ENCODE measurements at regions not wholly inside any gene's neighbourhood (a gene's known extent, or its start where the extent isn't known, plus 50 kb on each side); places are given as distances from the start of the nearest gene placed in this dataset.
A peak's percentile ranks its signal among the peaks of the same experiment; 100 is the strongest.

- TF ChIP-seq USF1 (IDR thresholded peaks at IDR 0.05; ENCODE audit: borderline replicate concordance, low read depth) (no peak), RCOR1 (IDR thresholded peaks at IDR 0.05; ENCODE audit: low read length) (no peak)
Measured at GRCh38 chr2:128423788-128424165, 105.1 kb upstream of the HS6ST1 start (continued).

GRCh38 chr2:128424406-128425171 lies 105.9 kb upstream of the HS6ST1 start:
- no peak overlapping the region for H3K4me3 ChIP-seq (ENCODE audit: low read depth in 2 of 2, low read length in 1 of 2)
- no peak overlapping the region for H3K4me2 ChIP-seq
- ChIA-PET POLR2A (interaction anchor here (0.7 to 1.3 kb wide), 2 partner anchors 11 to 25 kb away, joined by 3 read pairs; no protein-coding TSS in a partner anchor), CTCF (interaction anchor here (0.7 to 1.6 kb wide), 4 partner anchors 11 to 312 kb away, joined by 3 to 10 read pairs (median 4); no protein-coding TSS in a partner anchor)
- no peaks in the 10 kb centered on the region for H3K79me2 ChIP-seq (ENCODE audit: insufficient read depth)
- peaks cover 0 to 51% of the 10 kb centered on the region in 2 experiments; a peak in 2 of 4 replicates for H3K4me1 ChIP-seq (ENCODE audit: control insufficient read depth in 1 of 2, insufficient read depth in 2 of 2, low read depth in 1 of 2, low read length in 1 of 2)
- peak; percentile 84 for DNase-seq
- 33% methylated on average over 11 of the region's 11 CpGs for WGBS (ENCODE audit: low lambda C conversion rate)
- no peaks in the 10 kb centered on the region for H3F3A ChIP-seq (replicated peaks; ENCODE audit: insufficient read depth)
- H3K27ac ChIP-seq (ENCODE audit: low read depth in 2 of 2, low read length in 1 of 2) = peak overlapping the region in 1 of 2 experiments; percentile 94; a peak in 2 of 4 replicates
- H2AFZ ChIP-seq (ENCODE audit: low read depth) = no peak overlapping the region
- H4K20me1 ChIP-seq (ENCODE audit: insufficient read depth) = no peaks in the 10 kb centered on the region
- peak; percentile 98 for TF ChIP-seq FOXJ3 (CRISPR knock-in tag; IDR thresholded peaks at IDR 0.05)
- no peak for TF ChIP-seq EZH2phosphoT487 (IDR thresholded peaks at IDR 0.05; ENCODE audit: borderline replicate concordance, low read depth)
- TF ChIP-seq ZBTB33 (IDR thresholded peaks at IDR 0.05; ENCODE audit: borderline replicate concordance, low read depth) = no peak
- TF ChIP-seq CHD2 (IDR thresholded peaks at IDR 0.05; ENCODE audit: low read length, partially characterized antibody) = peak; percentile 75
- TF ChIP-seq MXI1 (IDR thresholded peaks at IDR 0.05; ENCODE audit: low read depth, low read length) = peak; percentile 35; the same call in 1 of the 2 replicates
- peak; percentile 96 for TF ChIP-seq GATA2 (CRISPR knock-in tag; IDR thresholded peaks at IDR 0.05)
- peak; percentile 89 for TF ChIP-seq RCOR1 (IDR thresholded peaks at IDR 0.05; ENCODE audit: low read length)
- TF ChIP-seq EP300 (IDR thresholded peaks at IDR 0.05; ENCODE audit: borderline replicate concordance in 1 of 2, low read depth in 1 of 2, low read length in 1 of 2) = peak in 1 of 2 experiments; percentile 95; a peak in 2 of 4 replicates
- peak; percentile 43 for TF ChIP-seq RAD21 (IDR thresholded peaks at IDR 0.05; ENCODE audit: low read length)
- H3K9me2 ChIP-seq = no peaks in the 10 kb centered on the region
- H3K9me3 ChIP-seq = no peaks in the 10 kb centered on the region
- no peaks in the 10 kb centered on the region for H3K36me3 ChIP-seq (replicated peaks in 1 of 2; ENCODE audit: control insufficient read depth in 1 of 2, insufficient read depth in 2 of 2, low read length in 1 of 2)
- no peak overlapping the region for H3K9ac ChIP-seq
- H3K27me3 ChIP-seq (ENCODE audit: insufficient read depth) = no peaks in the 10 kb centered on the region

GRCh38 chr2:128425216-128425615 lies 106.5 kb upstream of the HS6ST1 start:
- no peaks in the 10 kb centered on the region for H3K9me2 ChIP-seq
- H3K9ac ChIP-seq = no peak overlapping the region
- no peak for DNase-seq
- H3K9me3 ChIP-seq = no peaks in the 10 kb centered on the region
- TF ChIP-seq RAD21 (IDR thresholded peaks at IDR 0.05; ENCODE audit: low read length) (0 out of 2 replicates have a peak, but pooled peaks have one; percentile 7), SMC3 (IDR thresholded peaks at IDR 0.05; ENCODE audit: low read depth, low read length) (no peak), CTCF (IDR thresholded peaks at IDR 0.05) (no peak), EP300 (IDR thresholded peaks at IDR 0.05; ENCODE audit: borderline replicate concordance in 1 of 2, low read depth in 1 of 2, low read length in 1 of 2) (no peak), FOXM1 (IDR thresholded peaks at IDR 0.05; ENCODE audit: low read depth) (no peak), GABPA (IDR thresholded peaks at IDR 0.05; ENCODE audit: low read depth) (no peak)
- H3K4me2 ChIP-seq = no peak overlapping the region
- 45% methylated on average over 8 of the region's 8 CpGs for WGBS (ENCODE audit: low lambda C conversion rate)
- H2AFZ ChIP-seq (ENCODE audit: low read depth) = no peak overlapping the region
- H3F3A ChIP-seq (replicated peaks; ENCODE audit: insufficient read depth) = no peaks in the 10 kb centered on the region
- H3K27ac ChIP-seq (ENCODE audit: low read depth in 2 of 2, low read length in 1 of 2) = peak overlapping the region in 1 of 2 experiments; percentile 94; a peak in 2 of 4 replicates
- H3K4me3 ChIP-seq (ENCODE audit: low read depth in 2 of 2, low read length in 1 of 2) = no peak overlapping the region
- POLR2A ChIA-PET = no interaction called here
- H3K79me2 ChIP-seq (ENCODE audit: insufficient read depth) = no peaks in the 10 kb centered on the region
- no peaks in the 10 kb centered on the region for H3K36me3 ChIP-seq (replicated peaks in 1 of 2; ENCODE audit: control insufficient read depth in 1 of 2, insufficient read depth in 2 of 2, low read length in 1 of 2)
- CTCF ChIA-PET = interaction anchor here (0.9 to 1.0 kb wide), 3 partner anchors 12 to 311 kb away, joined by 3 to 4 read pairs (median 3); no protein-coding TSS in a partner anchor
- peaks cover 0 to 48% of the 10 kb centered on the region in 2 experiments; a peak in 2 of 4 replicates for H3K4me1 ChIP-seq (ENCODE audit: control insufficient read depth in 1 of 2, insufficient read depth in 2 of 2, low read depth in 1 of 2, low read length in 1 of 2)
- H3K27me3 ChIP-seq (ENCODE audit: insufficient read depth) = no peaks in the 10 kb centered on the region
- H4K20me1 ChIP-seq (ENCODE audit: insufficient read depth) = no peaks in the 10 kb centered on the region

Measured in SK-N-SH (cell line).